Fibroblast of the conjunctiva (primary cell): ENCODE measurements at regions not wholly inside any gene's neighbourhood (a gene's known extent, or its start where the extent isn't known, plus 50 kb on each side); places are given as distances from the start of the nearest gene placed in this dataset.
"Not testable (repeated sequence)": the region's sequence is repeated elsewhere in the genome, so short reads cannot be mapped to it uniquely, and the experiment has no call there.

Experiments used
- DNase-seq: peaks from one replicate; pipeline ENCODE4 v3.0.0-alpha.2; 2010; ENCODE audit warnings: low read depth

DNA sequence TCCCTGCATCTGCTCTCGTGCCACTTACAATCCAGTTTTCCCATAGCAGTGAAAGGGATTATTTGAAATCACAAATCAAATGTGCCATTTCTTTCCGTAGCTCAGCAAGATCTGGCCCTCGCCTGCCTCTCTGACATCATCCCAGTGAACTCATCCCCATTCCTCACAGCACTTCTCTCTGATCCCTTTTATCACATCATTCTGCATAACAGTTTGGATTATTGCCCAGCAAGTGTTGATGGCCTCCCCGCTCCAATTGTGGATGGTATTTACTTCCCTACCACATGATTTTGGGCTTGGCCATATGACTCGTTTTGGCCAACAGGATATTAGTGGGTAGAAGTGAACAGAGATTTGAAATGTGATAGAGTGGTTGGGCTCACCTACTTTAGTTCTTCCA lies 185.0 kb downstream of the NPIPA7 start:
- not testable (repeated sequence) for DNase-seq

DNA sequence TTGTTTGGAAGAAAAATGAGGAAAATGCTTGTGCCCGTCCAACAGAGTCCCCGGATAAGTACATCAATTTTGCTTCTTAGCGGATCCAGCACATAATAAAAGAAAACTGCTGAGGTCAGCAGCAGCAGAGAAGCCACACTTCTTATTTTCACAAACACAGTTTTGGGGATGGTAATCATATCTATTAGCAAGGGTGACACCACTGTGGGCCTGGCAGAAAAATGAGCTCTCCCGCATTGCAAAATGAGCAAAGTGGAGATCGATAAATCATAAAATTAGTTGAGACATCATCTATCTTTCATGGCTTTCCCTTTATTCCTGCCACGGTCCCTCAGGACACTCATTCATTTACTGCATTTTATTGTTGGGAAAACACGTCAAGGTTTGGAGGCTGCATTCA lies 186.4 kb downstream of the NPIPA7 start:
- DNase-seq: not testable (repeated sequence)

DNA sequence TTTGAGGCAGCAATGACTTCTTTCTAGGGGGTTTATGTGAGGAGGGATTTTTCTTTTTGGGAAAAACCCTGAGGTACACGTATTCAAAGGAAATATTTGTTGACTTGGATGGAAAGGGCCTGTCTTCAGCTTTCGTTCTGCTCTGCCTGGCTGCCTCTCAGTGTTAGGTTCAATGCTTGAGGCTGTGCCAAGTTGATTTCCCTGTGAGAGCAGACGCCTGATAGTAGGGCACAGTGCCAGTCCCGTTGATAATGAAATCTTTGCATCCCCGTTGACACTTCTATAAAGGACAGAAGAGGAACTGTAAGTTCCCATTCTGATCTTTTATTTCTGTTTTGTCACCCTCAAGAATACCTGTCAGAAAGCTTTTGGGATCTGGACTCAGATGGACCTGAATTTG lies 191.1 kb downstream of the NPIPA7 start:
- DNase-seq: not testable (repeated sequence)

DNA sequence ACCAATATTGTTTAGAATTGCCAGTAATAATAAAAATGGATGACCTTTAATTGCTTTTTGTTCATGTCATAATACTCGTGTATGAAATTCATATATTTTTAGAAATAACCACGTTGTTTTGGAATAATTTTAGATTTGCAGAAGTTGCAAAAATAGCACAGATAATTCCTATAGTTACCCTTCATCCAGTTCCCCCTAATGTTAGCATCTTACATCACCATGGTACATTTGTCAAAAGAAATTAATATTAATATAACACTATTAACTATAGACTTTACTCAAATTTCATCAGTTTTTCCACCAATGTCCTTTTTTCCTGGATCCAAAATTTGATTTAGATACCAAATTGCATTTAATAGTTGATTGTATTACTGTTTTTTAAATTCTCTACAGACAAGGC lies 191.9 kb downstream of the NPIPA7 start:
- DNase-seq: not testable (repeated sequence)

DNA sequence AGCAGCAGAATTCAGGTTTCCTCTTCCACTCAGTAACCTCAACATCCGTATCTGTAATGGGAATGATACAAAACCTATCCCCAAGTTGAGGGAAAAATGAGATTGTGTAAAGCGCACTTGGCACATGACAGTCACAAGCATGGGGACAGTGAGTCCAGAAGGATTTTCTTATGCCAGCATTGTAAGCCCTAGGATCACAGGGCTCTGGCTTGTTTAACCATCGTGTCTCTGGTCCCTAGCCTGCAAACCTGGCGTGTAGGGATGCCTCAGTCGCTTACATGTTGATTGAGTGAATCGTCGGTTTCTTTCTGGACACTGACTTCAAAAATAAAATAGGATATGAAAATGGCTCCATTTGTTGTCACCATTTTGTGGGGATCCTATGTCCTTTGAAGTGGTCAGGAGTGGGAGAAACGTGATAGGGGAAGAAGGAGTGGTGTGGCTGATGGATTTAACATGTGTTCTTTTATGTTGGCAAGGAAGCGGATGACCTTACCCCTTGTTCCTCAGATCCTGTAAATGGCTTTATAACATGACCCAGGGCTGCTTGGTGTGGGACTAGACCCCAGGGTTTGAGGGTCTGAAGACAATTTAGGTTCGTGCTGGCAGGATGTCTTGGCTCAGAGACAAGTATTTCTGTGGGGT lies 193.3 kb downstream of the NPIPA7 start:
- not testable (repeated sequence) for DNase-seq

DNA sequence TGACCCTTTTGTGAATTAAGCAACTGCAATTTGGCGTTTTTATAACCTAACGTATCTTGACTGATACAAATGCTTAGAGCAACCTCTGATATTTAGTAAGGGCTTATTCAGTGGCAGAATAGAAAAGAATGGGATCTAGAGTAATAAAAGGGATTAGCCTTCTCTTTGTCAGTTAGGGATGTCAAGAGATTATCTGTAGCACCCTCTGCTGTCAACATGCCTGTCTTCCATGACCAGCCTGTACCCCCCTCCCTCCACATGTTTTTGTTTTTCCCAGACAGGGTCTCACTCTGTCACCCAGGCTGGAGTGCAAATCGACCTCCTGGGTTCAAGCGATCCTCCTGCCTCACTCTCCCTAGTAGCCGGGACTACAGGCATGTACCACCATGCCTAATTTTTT lies 198.1 kb downstream of the NPIPA7 start:
- DNase-seq: not testable (repeated sequence)

DNA sequence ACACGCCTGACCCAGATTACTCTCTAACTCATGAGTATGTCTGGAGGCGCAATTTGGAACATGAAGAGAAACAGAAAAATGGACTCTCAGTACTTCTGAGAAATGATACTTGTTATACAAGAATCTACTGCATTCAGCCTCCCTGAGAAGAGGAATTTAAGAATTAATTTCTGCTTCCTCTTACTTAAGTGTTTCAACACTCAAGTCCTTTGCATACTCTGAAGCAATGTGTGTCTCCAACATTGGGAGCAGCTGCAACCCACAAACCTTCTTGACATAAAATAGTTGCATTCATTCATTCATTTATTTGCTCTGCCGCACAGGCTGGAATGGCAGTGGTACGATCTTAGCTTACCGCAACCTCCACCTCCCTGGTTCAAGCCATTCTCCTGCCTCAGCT lies 199.8 kb downstream of the NPIPA7 start:
- DNase-seq: no peak

DNA sequence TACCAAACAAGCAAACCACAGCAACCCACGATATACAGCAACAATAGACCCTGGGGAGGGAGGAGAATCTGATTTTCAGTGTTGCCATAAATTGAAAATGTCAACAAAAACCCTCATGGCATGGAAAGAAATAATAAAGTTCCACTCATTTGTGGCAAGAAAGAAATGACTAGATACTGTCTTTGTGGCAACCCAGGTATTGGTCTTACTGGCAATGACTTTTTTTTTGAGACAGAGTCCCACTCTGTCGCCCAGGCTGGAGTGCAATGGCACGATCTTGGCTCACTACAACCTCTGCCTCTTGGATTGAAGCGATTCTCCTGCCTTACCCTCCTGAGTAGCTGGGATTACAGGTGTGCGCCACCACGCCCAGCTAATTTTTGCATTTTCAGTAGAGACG lies 204.0 kb downstream of the NPIPA7 start:
- not testable (repeated sequence) for DNase-seq

DNA sequence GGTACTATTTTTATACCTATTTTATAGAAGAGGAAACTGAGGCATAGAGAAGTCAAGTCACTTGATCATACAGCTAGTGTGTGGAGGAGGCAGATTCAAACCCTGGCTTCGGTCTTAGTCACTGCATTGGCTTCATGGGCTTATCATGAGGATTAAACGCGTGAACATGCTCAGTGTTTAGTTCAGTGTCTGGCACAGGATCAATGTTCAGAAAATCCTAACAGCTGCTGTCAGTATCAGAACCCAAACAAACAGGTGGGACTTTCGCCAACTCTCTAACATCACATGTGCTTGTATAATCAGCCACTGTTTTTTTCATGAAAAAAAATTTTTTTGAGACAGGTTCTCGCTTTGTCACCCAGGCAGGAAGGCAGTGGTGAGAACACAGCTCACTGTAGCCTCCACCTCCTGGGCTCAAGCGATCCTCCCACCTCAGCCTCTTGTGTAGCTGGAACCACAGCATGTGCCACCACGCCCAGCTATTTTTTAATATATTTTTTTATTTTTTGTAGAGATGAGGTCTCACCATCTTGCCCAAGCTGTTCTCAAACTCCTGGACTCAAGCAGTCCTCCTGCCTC lies 207.2 kb downstream of the NPIPA7 start:
- not testable (repeated sequence) for DNase-seq

DNA sequence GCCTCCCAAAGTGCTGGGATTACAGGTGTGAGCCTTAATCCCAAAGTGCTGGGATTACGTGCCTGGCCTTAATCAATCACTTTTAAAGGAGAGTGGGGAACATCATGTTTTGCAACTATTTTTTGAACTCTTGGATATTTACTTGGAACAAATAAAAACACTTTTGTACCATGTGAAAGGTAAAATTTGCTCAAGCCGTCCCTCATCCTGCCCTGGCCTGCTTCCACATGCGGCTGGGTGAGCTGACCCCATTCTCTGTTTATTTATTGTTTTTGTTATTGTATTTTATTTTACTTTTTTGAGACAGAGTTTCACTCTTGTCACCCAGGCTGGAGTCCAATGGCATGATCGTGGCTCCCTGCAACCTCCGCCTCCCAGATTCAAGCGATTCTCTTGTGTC lies 208.0 kb downstream of the NPIPA7 start:
- not testable (repeated sequence) for DNase-seq

DNA sequence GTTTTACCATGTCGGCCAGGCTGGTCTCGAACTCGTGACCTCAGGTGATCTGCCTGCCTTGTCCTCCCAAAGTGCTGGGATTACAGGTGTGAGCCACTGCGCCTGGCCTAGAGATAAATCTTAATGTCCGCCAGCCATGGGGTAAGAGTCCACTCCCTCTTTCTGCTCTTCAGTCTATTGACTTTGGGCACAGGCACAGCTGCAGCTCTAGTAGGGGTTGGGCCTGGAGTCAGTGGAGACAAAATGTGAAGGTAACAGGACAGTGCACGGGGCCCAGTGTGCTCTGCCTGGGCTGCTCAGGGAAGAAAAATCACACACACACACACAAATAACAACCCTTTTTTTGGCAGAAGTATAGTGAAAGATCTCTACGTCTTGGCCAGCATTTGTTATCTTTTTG lies 209.5 kb downstream of the NPIPA7 start:
- not testable (repeated sequence) for DNase-seq

DNA sequence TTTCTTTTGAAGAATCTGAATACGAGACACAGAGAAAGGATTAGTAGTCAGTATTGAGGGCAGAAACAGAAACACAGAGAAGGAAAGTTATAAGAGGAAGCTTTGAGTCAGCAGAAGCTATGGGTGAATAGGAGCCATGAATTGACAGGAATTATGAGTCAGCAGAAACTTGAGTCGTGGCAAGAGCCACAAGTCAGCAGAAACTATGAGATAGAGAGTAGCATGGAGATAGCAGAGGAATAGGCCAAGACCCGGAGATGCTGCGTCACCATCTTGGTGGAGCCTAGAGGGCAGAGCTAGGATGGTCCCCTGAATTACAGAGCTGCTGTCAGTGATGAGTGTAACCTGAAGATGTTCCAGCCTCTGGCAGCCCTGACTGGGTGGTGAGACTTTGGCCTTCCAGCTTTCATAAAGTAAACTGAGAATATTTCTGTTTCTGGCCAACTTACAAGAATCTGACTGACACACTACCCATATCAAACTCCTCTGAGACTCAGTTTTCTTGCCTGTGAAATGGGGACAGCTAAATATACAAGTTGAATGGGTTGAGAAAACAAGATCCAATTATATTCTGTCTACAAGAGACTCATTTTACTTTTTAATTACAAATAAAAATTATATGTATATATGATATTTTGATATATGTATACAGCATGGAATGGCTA lies 211.8 kb downstream of the NPIPA7 start:
- not testable (repeated sequence) for DNase-seq

DNA sequence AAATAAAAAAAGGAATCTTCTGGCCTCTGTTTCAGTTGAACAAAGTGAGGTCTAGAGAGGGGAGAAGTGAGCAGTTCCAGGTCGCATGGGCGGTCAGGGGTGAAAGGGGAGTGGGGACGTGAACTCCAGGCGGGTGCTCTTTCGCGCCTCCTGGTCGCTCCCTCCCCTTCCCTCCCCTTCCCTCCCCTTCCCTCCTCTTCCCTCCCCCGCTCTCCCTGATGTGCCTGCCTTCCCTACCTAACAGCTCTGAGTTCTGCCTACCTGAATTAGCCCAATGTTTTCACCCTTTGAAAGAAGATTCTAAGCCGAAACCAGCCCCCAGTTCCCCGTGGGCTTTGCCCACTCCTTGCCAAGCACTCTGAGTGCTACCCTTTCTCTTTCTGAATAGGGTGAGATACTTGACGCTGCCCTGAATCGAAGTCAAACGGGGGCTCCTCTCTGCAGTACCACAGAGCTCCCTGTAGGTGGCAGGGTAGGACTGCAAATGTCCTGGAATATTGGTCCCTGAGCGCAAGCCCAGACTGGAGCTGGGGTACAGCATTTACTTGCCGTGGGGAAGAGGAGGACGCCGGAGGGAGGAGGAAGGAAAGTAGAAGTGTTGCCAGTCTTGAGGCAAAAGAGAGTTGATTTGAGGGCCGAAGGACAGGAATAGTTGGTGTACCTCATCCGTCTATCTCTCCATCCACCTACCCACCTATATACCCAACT lies 214.4 kb downstream of the NPIPA7 start:
- DNase-seq: not testable (repeated sequence)

DNA sequence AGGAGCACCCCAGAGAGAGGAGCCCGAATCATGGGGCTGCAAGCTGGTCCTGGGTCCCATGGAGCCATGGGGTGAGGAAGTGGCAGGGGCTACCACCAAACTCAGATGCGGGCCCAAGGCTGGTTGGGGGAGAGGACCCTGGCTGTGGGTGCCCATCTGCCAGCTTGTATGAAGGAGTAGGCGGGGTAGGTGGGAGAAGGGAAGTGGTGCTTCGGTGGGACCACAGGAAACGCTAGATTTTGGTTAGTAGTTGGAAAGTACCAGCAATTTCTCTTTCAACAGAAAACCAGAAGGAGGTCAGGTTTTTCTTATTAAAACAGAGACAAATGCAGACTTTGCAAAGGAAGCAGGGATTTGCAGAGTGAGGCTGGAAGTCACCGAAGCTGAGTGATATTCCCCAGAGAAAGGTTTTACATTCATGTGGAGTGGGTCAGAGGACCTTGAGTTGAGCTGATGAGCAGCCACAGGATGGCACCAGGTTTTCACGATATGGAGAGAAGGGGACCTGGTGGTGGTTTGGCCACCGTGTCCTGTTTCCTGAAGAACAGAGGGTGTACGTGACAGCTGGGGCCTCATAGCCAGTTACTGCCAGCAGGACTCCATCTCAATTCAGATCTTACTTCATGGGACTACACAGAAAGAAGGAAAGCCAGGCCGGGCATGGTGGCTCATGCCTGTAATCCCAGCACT lies 216.2 kb downstream of the NPIPA7 start:
- DNase-seq: not testable (repeated sequence)

DNA sequence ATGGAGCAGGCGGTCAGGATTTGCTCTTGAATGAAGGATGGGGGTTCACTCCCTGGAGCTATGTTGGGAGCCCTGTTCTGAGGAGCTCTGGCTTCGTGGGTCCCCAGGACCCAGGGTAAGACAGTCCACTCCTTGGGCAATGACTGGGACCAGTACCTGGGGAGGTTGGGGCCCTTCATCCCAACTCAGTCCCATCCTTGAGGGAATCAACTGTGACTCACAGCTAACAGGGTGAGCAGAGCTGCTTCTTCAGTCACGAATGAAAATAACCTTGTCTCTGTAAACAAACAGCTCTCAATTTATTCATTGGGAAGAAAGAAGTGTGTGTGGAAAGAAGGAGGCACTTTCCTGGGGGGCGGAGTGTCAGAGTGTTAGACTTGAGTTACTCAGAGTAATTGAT lies 222.3 kb downstream of the NPIPA7 start:
- DNase-seq: not testable (repeated sequence)

DNA sequence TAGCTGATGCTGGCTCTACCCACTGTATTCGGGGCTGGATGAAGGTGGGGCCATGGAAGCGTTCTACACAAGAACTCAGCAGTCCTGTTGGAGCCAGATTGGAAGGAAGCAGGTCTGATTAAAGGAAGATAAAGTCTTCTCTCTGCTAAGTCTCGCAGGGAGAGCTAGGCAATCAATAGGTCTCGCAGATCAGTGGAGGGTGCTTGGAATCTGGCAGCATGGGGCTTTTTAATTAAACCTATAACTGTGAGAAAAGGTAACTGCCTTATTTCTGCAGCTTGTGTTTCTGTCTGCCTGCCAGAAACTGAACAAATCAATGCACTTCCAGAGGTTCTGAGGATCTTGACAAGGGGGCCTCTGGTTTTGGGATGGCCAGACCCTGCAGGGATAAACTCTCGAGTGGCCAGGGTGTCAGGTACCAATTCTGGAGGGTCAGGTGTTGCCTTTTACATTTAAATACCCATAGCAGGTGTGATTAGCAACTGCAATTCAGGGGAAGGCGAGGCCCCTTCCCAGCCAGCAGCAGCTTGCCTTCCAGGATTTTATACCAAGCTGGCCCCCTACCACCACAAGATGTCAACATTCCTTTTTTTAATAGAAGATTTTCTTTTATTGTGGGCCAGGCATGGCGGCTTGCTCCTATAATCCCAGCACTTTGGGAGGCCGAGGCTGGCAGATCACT lies 228.6 kb downstream of the NPIPA7 start:
- not testable (repeated sequence) for DNase-seq

DNA sequence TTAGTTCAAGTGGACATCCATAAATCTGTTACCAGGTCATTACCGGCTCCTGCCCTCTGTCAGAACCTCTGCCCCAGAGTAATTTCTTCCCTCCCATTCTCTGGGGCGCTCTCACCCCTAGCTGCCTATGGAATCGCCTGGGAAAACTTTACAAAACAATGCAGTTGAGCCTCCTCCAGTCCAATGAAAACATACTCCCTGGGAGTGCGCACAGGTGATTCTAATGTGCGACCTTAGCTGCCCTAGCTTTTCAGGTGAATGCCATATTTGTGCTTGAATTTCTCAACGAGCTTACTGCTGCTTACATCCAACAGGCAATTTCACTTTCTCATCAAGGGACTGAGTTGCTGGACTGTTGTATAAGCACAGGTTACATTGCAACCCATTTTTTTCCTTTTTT lies 230.7 kb downstream of the NPIPA7 start:
- DNase-seq: not testable (repeated sequence)

DNA sequence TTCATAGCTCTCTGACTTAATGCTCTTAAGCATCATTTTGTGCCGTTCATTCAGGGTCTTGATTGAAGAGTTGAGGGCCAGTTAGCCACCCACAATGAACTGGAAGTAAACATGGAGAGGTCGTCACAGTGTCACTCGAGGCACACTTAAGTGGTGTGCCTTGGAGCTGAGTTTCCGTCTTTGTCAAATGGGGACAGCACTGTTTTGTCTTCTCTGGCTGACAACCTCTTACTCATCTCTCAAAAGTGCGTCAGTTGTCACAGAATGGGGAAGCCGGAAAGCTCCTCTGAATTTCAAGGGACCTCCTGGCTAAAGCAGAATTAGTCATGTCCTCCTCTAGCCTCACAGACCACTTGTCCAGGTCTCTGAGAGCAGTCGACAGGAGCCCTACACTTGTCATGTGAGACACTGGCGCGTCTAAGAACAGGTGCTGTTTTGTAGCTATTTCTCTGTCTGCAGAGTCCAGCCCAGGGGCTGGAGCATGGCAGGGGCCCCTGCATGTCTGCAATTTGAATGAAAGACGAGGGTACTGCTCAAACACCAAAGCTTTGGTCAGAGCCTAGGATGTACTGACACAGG lies 231.5 kb downstream of the NPIPA7 start:
- DNase-seq: not testable (repeated sequence)

DNA sequence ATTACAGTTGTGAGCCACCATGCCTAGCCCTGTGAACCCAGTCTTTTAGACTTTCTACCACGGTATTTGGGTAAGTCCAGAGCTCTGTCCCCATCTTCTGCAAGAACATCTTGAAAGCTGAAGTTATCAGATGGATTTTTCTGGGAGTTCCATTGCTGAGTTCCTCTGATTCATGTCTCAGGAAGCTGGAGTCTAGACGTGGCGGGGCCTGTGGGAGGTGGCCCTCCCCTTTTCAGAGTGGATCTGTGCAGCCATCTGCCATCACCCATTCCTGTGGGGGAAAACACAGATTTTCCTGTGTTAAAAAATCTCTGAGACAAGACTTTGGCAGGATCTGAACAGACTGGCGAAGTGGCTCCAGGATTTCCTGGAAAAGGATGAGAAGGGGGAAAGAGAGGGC lies 234.3 kb downstream of the NPIPA7 start:
- not testable (repeated sequence) for DNase-seq

DNA sequence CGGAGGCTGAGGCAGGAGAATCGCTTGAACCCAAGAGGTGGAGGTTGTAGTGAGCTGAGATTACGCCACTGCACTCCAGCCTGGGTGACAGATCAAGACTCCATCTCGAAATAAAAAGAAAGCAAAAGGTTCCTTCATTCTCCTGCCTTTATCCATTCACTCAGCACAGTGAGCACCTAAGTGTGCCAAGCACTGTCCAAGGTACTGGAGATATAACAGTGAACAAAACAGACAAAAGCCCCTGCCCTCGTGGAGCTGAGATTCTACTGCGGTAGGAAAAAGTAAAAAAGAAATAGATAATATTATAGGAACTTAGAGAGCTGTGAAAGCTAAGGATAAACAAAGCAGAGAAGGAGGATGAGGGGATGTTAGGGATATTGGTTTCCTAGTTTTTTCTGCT lies 235.5 kb downstream of the NPIPA7 start:
- not testable (repeated sequence) for DNase-seq

DNA sequence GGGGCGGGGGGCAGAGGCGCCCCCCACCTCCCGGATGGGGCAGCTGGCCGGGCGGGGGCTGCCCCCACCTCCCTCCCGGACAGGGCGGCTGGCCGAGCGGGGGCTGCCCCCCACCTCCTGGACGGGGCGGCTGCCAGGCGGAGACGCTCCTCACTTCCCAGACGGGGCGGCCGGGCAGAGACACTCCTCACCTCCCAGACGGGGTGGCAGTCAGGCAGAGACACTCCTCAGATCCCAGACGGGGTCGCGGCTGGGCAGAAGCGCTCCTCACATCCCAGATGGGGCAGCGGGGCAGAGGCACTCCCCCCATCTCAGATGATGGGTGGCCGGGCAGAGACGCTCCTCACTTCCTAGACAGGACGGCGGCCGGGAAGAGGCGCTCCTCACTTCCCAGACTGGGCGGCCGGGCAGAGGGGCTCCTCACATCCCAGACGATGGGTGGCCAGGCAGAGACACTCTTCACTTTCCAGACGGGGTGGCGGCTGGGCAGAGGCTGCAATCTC lies 240.1 kb downstream of the NPIPA7 start:
- DNase-seq: not testable (repeated sequence)
